IPS-NIHi11 (cell line): ENCODE measurements at regions not wholly inside any gene's neighbourhood (a gene's known extent, or its start where the extent isn't known, plus 50 kb on each side); places are given as distances from the start of the nearest gene placed in this dataset.

Experiments
- DNase-seq: peaks from one replicate; pipeline ENCODE4 v3.0.0; 2012; ENCODE audit warnings: mixed read lengths, low spot score

DNA sequence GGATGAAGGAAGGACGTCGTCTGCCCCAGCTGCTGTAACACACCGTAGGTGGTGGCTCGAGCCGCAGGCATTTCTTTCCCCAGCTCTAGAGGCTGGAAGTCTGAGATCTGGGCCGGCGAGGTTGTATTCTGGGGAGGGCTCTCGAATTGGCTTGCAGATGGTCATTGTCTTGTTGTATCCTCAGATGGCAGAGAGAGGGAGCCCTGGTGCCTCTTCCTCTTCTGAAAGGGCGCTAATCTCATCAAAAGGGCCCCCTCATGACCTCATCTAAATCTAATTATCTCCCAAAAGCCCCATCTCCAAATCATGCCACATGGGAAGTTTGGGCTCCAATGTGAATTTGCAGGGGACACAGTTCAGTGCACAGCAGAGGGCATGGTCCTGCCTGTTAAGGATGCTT is 109.0 kb downstream of the SIK1 start:
- DNase-seq = no peak

DNA sequence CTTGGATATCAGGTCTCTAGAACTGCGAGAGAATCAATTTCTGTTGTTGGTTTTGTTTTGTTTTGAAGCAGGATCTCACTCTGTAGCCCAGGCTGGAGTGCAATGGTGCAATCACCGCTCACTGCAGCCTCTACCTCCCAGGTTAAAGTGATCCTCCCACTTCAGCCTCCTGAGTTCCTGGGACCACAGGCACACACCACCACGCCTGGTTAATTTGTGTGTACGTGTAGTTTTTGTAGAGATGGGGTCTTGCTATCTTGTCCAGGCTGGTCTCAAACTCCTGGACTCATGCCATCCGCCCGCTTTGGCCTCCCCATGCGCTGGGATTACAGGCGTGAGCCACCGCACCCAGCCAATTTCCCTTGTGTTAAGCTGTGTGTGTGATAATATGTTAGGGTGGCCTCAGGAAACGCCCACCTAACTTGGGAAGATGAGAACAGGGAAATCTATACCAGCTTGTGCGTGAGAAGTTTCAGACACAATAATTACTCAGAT is 109.6 kb downstream of the SIK1 start:
- no peak for DNase-seq

DNA sequence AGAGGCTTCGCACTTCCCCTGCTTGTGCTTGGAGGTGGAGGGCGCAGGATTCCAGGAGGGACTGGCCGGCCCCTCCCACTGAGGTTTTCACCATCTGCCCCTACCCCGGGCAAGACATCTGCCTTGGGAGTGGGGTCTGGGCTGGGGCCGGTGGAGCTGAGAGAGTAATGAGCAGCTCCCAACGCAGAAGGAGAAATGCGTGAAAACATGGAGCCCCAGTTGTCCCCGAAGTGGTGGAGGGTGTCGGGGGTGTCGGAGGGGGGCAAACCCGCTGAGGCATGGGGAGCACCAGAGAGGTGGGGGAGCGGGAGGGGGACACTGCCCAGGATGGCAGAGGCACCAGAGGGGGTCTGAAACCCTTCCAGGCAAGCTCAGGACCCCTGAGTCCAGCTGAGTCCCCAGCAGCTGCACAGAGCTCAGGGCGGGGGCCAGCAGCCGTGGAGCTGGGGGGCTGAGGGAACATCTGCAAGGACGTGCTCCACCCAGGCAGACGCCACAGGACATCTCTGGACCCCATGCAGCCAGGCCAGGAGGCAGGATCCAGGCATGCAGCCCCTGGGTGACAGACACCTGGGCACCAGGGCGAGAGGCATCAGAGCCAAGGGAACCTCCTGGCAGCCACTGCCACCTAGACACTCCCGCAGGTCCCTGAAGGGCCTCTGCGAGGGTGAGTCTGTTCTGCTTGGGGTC is 110.6 kb downstream of the SIK1 start:
- no peak for DNase-seq

- no peak for DNase-seq
Observed at GRCh38 chr21:43315244-43316137, 111.4 kb downstream of the SIK1 start.

- DNase-seq = no peak
Observed at GRCh38 chr21:43313939-43314405, 113.0 kb downstream of the SIK1 start.

- no peak for DNase-seq
Observed at GRCh38 chr21:43313221-43313938, 113.6 kb downstream of the SIK1 start.

- peak; percentile 56 for DNase-seq
Observed at GRCh38 chr21:43312751-43313169, 114.2 kb downstream of the SIK1 start.

DNA sequence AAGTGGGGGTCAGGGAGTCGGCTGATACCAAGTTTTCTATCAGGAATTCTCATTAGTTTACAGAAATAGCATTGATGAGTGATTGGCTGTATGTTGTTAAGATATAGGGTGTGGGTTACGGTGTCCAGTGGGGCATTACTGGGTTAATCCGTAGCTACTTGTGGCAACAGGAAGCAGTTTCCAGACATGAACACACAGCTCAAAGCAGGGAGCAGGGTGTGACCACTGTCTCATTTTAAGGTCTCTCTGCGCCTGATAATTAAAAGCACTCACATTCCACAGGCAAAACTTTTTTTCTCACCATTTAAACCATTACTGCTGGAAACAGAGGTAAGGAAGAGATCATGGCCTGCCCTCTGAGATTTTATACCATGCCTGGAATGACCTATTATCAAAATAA is 114.9 kb downstream of the SIK1 start:
- DNase-seq = no peak

- DNase-seq = no peak
Observed at GRCh38 chr21:43311301-43311817, 115.6 kb downstream of the SIK1 start.

DNA sequence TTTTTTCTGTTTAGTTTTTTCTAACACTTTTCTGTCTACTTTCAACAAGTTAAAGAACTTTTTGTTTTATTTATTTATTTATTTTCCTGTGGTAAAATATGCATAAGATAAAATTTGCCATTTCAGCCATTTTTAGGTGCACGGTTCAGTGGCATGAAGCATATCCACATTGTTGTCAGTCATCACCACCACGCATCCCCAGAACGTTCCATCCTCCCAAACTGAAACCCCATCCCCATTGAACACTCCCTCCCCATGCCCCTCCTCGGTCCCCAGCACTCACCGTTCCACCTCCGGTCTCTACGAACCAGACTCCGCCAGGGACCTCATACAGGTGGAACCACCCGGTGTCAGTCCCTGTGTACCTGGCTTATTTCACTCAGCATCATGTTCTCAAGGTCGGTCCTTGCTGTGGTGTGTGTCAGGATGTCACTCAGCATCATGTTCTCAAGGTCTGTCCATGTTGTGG is 118.1 kb downstream of the SIK1 start:
- no peak for DNase-seq

DNA sequence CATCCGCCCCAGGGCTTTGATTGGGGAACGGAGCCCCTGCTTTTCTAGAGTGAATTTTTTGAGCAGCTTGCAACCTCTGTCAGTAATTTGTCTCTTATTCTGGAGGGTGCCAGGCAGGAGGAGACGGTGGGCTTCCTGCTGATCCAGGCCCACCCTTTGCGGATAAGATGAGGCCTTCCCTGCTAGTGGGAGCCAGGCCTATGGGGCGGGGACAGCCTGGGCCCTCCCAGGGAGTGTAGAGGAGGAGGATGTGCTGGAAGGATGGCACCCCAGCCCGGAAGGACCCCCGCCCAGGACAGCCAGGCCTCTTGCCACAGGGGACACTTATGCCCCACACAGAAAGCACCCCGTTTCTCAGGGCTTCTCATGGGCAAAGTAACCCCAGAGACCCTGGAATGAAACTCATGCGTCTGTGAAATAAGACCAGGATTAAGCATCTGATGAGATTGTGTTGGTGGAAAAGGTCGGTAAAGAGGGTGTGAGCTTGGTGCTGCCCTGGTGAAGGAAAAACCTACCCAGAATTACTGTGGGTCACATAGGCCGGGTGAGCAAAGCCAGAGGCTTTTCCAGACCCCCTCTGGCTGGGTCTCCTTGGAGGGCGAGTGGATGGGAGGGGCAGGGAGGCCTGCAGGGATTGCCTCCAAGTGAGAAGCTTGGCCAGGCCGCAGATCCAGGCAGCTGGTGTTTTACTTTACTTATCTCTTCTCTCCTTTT is 118.7 kb downstream of the SIK1 start:
- no peak for DNase-seq

DNA sequence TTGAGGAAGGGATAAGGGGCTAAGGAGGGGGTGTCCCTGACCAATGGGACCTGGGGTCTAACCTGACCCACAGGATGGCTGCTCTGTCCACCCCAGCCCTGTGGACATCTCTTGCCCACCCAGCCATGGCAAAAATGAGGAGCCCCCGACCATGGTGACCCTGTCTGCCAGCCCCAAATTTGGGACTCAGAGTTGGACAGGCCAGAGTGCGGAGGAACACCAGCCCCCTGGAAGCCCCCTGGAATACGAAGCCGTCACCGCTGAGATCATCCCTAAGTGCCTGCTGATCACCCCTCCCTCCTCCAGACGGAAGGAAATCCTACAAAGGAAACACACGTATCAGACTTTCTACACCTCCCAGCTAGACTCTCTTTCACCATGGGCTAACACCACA is 119.3 kb downstream of the SIK1 start:
- no peak for DNase-seq

DNA sequence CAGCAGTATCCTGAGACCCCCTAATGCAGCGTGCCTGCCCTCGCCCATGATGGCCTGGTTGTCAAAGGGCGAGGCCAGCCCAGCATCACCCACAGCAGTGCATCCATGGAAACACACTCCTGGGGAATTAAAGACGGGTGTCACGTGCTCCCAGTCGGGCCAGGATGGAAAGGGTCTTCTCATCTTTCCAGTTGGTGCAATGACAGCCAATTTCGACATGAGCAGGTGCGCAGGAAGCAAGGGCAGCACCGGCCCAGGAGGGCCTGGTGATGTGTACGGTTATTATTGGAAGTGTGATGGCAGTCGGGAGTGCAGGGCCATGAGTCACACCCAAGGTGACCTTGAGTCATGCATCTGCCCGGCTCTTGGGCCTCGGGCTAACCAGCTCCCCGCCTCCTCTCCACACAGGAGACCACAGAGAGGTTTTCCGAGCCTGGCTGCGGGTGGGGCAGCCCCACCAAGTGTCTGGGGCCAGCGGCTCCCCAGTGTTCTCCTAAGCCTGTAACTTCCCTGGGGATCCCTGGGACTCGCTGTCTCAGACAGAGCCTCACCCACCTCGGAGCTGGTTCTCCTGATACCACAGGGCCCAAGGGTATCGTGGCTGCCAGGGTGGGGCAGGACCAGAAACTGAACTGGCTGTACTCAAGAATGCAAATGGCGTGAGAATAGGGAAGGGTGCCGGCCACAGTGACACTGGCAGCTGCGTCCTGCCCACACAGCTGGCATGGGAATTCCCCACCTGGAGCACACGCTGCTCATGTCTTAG is 119.8 kb downstream of the SIK1 start:
- DNase-seq = no peak

- no peak for DNase-seq
Observed at GRCh38 chr21:43306391-43306790, 120.5 kb downstream of the SIK1 start.

GRCh38 chr21:43305811-43306311 is 121.1 kb downstream of the SIK1 start:
- no peak for DNase-seq

DNA sequence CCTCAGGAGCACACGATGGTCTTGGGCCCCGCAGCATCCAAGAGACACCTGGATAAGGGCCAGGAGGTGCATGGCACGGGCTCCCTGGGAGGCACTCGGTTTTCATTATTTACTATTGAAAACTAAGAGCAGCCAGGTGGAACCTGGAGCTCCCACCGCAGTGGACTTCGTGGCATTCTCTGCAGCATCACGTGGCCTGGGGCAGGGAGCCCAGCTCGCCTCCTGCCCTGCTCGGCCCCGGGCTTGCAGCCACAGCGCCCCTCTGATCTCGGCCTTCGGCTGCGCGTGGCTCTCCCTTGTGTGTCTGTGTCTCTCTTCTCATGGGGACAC is 121.6 kb downstream of the SIK1 start:
- DNase-seq = no peak

- no peak for DNase-seq
Observed at GRCh38 chr21:43304621-43305335, 122.2 kb downstream of the SIK1 start.

DNA sequence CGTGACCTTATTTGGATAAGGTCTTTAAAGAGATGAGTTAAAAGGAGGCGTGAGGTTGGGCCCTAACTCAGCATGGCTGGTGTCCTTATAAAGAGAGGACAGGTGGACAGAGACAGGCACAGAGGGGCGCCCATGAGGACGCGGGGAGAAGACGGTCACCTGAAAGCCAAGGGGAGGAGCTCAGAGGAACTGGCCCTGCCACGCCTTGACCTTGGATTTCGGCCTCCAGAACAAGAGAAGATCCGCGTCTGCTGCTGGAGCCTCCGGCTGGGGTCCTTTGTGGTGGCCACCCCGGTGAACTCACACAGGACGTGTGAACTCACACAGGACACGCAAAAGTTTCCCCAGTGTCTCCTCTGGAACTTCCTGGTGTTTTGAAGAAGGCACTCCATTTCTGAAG is 122.7 kb downstream of the SIK1 start:
- no peak for DNase-seq

DNA sequence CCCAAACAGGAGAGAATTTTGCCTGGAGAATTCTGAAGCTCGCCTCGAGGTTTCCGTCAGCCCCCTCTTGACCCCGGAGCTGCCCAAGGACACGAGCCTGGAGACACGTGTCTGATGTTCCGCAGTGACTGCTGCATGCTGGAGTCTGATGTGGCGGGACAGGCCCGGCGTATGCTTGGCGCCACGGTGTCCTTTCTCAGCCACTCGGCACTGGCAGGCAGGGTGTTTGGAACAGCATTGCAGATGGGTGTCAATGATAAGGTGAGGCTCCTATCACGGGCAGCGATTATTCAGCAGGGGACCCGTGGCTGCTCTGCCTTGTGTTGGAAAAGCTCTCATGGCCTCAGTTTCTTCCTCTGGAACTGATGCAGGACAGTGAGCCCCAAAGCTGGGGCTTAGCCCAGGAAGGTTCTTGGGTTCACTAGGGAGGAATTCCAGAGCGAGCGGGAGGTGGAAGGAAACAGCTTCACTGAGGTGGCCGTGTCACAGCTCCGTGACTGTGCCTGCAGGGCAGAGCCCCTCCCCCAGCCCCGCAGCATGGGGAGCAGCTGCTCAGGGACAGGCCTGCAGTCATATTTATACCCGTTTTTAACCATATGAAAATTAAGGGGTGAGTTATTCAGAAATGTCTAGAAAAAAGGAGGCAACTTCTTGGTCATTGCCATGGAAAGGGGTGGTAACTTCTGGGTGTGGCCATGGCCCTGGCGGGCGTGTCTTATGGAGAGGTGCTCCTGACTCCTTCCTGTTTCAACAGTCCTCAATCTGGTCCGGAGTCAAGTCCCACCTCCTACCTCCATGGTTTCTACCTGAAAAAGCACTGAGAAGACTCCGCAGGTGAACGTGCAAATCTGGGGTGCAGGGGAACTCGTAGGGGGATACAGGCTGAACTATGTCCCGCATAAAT is 123.4 kb downstream of the SIK1 start:
- DNase-seq = no peak
